HL-60 (cell line): ENCODE measurements at regions not wholly inside any gene's neighbourhood (a gene's known extent, or its start where the extent isn't known, plus 50 kb on each side); places are given as distances from the start of the nearest gene placed in this dataset.

Experiments used
- DNase-seq, 2 experiments: peaks; one replicate each; pipeline ENCODE4 v3.0.0-alpha.2; 2010 to 2020; ENCODE audit warnings: low read depth in 1 of 2, low spot score in 1 of 2
- H3K27ac ChIP-seq: fragments of 250-450 bp; sonication (Bioruptor Pico); replicated peaks from 2 replicates; pipeline ENCODE4 v1.5.1; 2020; ENCODE audit warnings: mild to moderate bottlenecking, moderate library complexity
- H3K27me3 ChIP-seq: fragments of 250-450 bp; sonication (Bioruptor Pico); 2 replicates; pipeline ENCODE4 v1.5.1; 2021; ENCODE audit warnings: mild to moderate bottlenecking, moderate library complexity; ENCODE audit not compliant: insufficient read depth, poor library complexity, severe bottlenecking
- H3K4me3 ChIP-seq: replicated peaks from 2 replicates; pipeline ENCODE4 v1.5.1; 2011; ENCODE audit warnings: mild to moderate bottlenecking, control low read depth, low read length; ENCODE audit not compliant: insufficient read depth
- CTCF ChIP-seq: IDR thresholded peaks from one replicate; pipeline ENCODE4 v1.5.1; 2011; ENCODE audit warnings: low read length, control low read depth, inconsistent platforms; ENCODE audit not compliant: insufficient read depth
- GABPA ChIP-seq: IDR thresholded peaks from 2 replicates; pipeline ENCODE4 v1.6.1; 2012; ENCODE audit warnings: low read depth
- POLR2AphosphoS5 ChIP-seq: IDR thresholded peaks from 2 replicates; pipeline ENCODE4 v1.6.1; 2012; ENCODE audit warnings: low read depth
- REST ChIP-seq: IDR thresholded peaks from 2 replicates; pipeline ENCODE4 v1.6.1; 2012; ENCODE audit warnings: low read depth; ENCODE audit not compliant: insufficient replicate concordance
- SPI1 ChIP-seq: IDR thresholded peaks from 2 replicates; pipeline ENCODE4 v1.6.1; 2012; ENCODE audit warnings: low read depth, mild to moderate bottlenecking, borderline replicate concordance

- Histone ChIP-seq H3K27me3 (peaks cover 3% of the 10 kb centered on the region), H3K4me3 (no peak overlapping the region), H3K27ac (no peak overlapping the region)
- TF ChIP-seq POLR2AphosphoS5 (no peak), CTCF (no peak), GABPA (no peak), REST (no peak), SPI1 (no peak)
- DNase-seq: no peak
Measured at GRCh38 chr2:198717451-198717850, 740.3 kb downstream of the SATB2 start.

- Histone ChIP-seq H3K27me3 (peaks cover 3% of the 10 kb centered on the region), H3K4me3 (no peak overlapping the region), H3K27ac (no peak overlapping the region)
- TF ChIP-seq GABPA (no peak), SPI1 (no peak), POLR2AphosphoS5 (no peak), REST (no peak), CTCF (no peak)
- no peak for DNase-seq
Measured at GRCh38 chr2:198715302-198715835, 742.4 kb downstream of the SATB2 start.

GRCh38 chr2:198712485-198712884 lies 745.3 kb downstream of the SATB2 start:
- no peaks in the 10 kb centered on the region for H3K27me3 ChIP-seq
- H3K27ac ChIP-seq: no peak overlapping the region
- no peak overlapping the region for H3K4me3 ChIP-seq
- TF ChIP-seq REST: no peak
- no peak for TF ChIP-seq GABPA
- TF ChIP-seq POLR2AphosphoS5: no peak
- no peak for TF ChIP-seq SPI1
- no peak for TF ChIP-seq CTCF
- no peak for DNase-seq
